RKO (cell line): ENCODE measurements at regions not wholly inside any gene's neighbourhood (a gene's known extent, or its start where the extent isn't known, plus 50 kb on each side); places are given as distances from the start of the nearest gene placed in this dataset.

Source experiments
- DNase-seq: peaks from one replicate; pipeline ENCODE4 v3.0.0-alpha.2; 2016; ENCODE audit warnings: low spot score

GRCh38 chr4:108365551-108365950 lies 196.8 kb upstream of the LEF1 start:
- no peak for DNase-seq

- no peak for DNase-seq
These were observed 193.2 kb upstream of the LEF1 start for GRCh38 chr4:108361886-108362285.

GRCh38 chr4:108361446-108361820 lies 192.7 kb upstream of the LEF1 start:
- no peak for DNase-seq

- DNase-seq, result no peak
These were observed 192.2 kb upstream of the LEF1 start for GRCh38 chr4:108360754-108361445.

DNA sequence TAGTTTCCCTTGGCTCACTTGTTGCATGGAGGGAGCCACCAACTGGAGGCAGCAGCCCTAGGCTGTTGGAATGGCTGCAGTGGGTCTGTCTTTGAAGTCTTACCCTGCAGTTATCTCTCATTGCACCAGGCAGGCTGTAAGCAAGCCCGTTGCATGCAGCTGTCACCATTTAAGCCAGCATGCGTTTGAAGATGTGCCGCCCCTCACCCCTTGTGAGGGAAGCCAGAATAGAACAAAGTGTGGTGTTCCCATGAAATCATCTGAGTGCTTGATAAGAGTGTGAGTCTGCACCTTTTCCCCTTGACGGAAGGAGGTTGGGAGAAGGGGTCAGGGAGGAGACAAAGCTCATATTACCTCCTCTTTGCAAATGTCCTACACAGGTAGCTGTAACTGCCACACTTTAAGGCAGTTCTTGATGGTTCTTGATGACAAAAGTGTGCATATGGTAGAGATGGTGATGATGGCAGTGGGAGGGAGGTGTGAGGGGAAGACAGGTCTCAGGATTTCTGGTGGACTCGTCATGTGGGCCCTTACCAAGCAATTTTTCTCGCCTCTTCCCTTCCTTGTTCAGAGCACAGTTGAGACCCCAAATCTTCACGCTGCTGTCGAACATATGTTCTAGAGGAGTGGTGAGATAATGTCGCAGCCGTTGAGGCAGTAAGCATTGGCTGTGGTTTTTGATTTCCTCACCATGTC lies 191.4 kb upstream of the LEF1 start:
- DNase-seq, result no peak

DNA sequence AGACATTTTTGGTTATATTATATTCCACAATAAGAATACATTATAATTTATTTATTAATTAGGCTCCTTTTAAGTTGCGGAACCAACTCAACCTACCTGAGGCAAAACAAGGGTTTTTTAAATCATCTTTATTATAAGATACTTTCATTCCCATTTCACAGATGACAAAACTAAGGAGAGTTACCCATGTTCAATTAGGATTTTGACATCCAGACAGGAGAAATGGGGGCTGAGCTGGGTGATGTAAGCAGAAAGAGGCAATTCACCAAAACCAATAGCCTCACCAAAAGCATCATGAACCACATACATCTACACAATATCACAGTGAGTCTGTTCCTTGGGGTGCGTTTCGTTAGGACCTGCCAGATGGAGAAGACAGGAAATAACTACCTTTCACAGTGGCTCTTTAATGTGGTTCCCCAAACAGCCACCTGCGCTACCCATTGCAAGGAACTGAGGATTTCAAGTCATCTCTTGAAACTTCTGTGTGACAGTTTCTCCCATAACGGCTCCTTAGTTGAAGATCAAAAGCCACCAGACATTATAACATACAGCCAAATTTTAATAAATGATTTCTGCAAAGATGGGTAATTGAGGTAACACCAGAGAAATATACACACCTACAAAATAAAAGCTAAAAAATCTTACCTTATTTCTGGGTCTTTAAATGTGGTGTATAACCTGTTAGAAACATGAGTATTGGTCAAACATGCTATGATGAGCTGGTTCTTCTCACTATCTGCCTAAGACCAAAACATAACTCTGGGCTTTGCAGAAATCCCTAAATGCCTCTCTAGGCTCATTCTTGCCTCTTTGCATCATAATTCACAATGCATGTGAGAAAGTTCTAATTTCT lies 190.6 kb upstream of the LEF1 start:
- no peak for DNase-seq

DNA sequence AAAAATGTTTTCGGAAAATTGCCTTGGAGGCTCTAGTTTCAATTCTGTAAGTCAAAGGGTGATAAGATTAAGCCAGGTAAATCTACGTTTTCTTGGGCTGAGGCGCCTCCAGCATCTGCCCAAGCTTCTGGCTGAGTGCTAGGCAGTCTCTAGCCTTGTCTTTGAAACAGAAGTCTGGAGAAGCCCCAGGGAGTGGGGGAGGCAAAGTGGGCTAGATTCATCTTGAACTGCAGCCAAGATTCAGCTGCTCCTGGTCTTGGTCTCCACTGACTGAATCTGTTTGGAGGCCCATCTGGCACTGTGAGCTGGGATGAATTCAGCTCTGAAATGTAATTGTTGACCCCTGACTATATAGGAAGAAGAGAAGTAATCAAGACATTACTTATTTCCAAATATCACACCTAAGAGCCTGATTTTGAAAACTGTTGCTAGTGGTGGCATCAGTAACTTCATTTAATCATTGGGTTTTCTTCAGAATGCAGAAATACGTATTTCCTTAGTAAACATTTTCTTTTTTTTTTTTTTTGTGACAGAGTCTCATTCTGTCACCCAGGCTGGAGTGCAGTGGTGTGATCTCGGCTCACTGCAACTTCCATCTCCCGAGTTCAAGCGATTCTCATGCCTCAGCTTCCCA lies 187.3 kb upstream of the LEF1 start:
- no peak for DNase-seq

GRCh38 chr4:108355186-108355901 lies 186.6 kb upstream of the LEF1 start:
- DNase-seq, result no peak

GRCh38 chr4:108352664-108353308 lies 184.1 kb upstream of the LEF1 start:
- DNase-seq, result no peak

- DNase-seq, result no peak
These were observed 183.1 kb upstream of the LEF1 start for GRCh38 chr4:108351791-108352190.

DNA sequence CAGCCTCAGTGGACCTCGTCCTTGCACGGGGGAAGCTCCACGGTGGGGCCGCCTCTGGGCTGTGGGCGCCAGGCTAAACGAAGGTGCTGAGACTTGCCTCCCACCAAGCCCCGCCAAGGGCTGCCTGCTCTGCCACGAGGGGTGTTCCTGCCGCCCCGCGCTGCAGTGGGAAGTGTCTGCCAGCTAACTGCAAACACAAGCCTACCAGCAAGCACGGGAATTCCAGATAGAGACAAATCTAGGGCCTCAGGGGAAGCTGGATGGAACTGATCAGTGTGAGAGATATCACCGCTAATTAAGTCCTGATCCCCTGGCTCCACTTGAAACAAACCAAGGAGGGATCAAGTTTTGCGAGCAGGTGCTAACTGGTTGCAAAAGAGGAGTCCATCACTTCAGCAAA lies 181.6 kb upstream of the LEF1 start:
- no peak for DNase-seq

GRCh38 chr4:108346818-108347210 lies 178.1 kb upstream of the LEF1 start:
- DNase-seq, result no peak

DNA sequence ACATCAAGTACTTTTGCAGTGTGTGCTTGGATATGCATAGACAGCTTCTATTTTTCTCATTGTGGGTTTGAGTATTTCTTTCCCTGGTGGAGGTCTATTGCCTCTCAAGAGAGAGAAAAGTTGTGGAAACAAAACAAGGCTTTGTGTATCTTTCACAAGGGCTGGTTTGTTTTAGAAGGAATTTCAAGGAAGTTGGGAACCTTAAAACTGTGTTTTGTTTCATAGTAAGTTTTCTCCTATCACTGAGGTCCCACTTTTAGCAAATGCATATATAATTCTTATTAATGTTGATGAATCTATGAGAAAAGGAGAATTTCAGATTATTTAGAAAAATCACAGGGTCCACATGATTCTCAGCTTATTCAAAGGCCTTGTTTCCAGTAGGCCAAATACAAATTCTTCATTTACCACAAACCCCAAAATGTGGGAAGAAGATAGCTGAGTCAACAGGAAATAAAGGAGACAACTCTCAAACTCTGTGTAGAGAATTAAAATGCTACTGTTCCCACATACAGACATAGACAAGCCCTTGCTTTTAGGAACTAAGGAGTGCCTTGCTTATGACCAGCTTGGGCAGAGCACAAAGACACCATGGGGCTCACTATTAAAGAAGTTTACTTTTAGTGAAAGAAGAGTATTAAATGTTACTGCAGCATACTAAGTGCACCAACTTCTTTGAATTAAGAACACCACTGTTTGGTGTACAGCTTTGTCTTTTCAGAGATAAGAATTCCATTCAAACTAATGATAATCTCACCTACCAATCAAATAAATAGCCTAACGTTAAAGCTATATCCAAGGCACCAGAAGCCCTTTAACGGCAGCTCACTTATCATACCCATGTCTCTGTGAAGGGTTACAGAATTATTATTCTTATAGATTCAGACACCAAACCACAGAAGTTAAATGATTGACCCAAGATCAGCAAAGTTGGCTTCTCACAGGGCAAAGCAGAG lies 177.4 kb upstream of the LEF1 start:
- no peak for DNase-seq

- no peak for DNase-seq
These were observed 173.7 kb upstream of the LEF1 start for GRCh38 chr4:108342325-108342970.

GRCh38 chr4:108337923-108338322 lies 169.2 kb upstream of the LEF1 start:
- no peak for DNase-seq

DNA sequence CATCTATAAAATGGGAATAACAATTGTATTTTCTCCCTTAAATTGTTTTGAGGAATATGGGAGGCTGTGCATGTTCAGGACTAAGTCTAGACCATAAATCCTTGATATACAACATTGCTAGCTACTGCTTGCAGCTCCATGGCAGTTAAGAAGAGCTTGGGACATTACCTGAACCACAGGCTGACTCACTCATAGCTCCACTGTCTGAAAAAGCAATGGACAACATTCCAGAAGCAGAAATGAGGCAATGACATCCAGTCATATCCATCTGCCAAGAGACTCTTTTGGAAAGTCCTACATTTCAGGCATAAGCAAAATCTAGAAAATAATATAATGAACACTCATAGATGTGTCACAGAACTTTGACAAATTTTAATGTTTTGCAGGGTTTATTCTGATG lies 167.3 kb upstream of the LEF1 start:
- peak; percentile 1 for DNase-seq

- DNase-seq, result no peak
These were observed 166.3 kb upstream of the LEF1 start for GRCh38 chr4:108335081-108335480.

GRCh38 chr4:108334031-108334430 lies 165.3 kb upstream of the LEF1 start:
- DNase-seq, result no peak

DNA sequence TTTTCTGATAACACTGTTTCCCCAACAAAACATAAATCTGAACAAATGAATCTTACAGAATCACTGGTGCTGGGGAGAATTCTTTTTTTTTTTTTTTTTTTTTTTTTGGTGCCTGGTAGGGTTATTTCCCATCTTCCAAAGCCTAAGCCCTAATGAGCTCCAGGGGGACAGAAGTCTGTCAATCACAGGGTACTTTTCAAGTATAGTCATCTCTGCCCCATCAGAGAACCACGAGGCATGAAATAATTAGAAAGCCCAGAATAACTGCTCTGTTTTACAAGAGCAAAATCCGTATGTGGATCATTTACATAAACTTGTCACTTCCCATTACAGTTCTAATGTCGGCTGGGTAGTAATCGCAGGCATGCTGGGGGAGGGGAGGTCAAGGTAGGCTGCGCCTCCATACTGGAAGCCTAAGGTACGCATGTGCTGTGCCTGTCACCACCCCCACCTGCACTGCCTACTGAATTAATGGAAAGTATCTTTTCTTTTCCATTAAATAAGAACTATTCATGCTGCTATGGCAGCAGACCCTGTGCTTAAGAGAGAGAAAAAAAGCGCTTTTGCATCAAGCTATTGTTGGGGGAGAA lies 164.7 kb upstream of the LEF1 start:
- DNase-seq, result no peak
